ENCODE measurements at regions not wholly inside any gene's neighbourhood (a gene's known extent, or its start where the extent isn't known, plus 50 kb on each side); places are given as distances from the start of the nearest gene placed in this dataset.
"Not testable (repeated sequence)": the region's sequence is repeated elsewhere in the genome, so short reads cannot be mapped to it uniquely, and the experiment has no call there.

DNA sequence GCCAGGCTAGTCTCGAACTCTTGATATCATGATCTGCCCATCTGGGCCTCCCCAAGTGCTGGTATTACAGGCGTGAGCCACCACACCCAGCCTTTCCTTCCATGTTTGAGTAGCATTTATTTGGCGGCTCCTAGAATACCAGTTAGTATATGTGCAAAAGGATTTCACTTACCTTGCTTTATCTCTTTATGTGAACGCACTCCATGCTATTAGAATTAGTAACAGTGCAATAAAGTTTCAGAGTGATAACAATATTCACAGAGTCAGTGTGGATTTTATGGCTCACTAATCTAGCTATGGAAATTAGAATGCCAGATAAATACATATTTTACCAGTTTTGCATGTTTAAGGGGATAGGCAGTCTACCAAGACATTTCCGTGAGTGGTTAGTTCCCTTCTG, 74.4 kb upstream of the NIPBL start:
- H3K36me3 ChIP-seq (replicated peaks; ENCODE audit: control insufficient read depth, insufficient read depth, low read length) = no peaks in the 10 kb centered on the region
- H3K27me3 ChIP-seq (ENCODE audit: control insufficient read depth, insufficient read depth, low read length) = no peaks in the 10 kb centered on the region
- no peak for DNase-seq
- H3K4me3 ChIP-seq (ENCODE audit: insufficient read depth, low read depth, low read length) = no peak overlapping the region

GRCh38 chr5:36813249-36813648, 63.3 kb upstream of the NIPBL start:
- DNase-seq; H3K4me3 ChIP-seq (ENCODE audit: insufficient read depth, low read depth, low read length); H3K27me3 ChIP-seq (ENCODE audit: control insufficient read depth, insufficient read depth, low read length); H3K36me3 ChIP-seq (replicated peaks; ENCODE audit: control insufficient read depth, insufficient read depth, low read length): not testable (repeated sequence)

GRCh38 chr5:36815871-36816270, 60.7 kb upstream of the NIPBL start:
- Histone ChIP-seq H3K4me3 (ENCODE audit: insufficient read depth, low read depth, low read length) (no peak overlapping the region), H3K27me3 (ENCODE audit: control insufficient read depth, insufficient read depth, low read length) (no peaks in the 10 kb centered on the region)
- no peak for DNase-seq

DNA sequence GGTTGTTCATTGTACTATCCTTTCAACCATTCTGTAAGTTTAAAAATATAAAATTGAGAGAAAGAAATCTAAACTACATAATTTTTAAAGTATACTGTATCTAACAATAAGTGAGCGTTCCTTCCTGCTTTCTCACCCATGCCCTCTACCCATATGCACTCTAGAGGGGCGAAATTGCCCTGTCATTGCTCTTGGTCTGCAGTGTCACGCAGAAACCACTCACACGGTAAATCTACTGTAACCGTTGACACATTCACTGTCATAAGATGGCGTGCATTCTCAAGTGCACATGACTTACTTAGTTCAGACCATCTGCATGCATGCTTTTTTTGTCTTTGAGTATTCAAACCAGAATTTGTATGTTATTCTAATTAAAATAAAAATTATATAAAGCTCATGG, 55.7 kb upstream of the NIPBL start:
- Histone ChIP-seq H3K36me3 (replicated peaks; ENCODE audit: control insufficient read depth, insufficient read depth, low read length) (no peaks in the 10 kb centered on the region), H3K4me3 (ENCODE audit: insufficient read depth, low read depth, low read length) (no peak overlapping the region), H3K27me3 (ENCODE audit: control insufficient read depth, insufficient read depth, low read length) (no peaks in the 10 kb centered on the region)
- DNase-seq = no peak

More at GRCh38 chr5:36815871-36816270, 60.7 kb upstream of the NIPBL start:
- no peaks in the 10 kb centered on the region for H3K36me3 ChIP-seq (replicated peaks; ENCODE audit: control insufficient read depth, insufficient read depth, low read length)

- Histone ChIP-seq H3K4me3 (ENCODE audit: insufficient read depth, low read depth, low read length) (no peak overlapping the region), H3K27me3 (ENCODE audit: control insufficient read depth, insufficient read depth, low read length) (no peaks in the 10 kb centered on the region), H3K36me3 (replicated peaks; ENCODE audit: control insufficient read depth, insufficient read depth, low read length) (no peaks in the 10 kb centered on the region)
- no peak for DNase-seq
These were observed 49.9 kb upstream of the NIPBL start for GRCh38 chr5:36826694-36827093.

Measured in H7 (cell line).